LHCN-M2 (cell line): ENCODE measurements at regions not wholly inside any gene's neighbourhood (a gene's known extent, or its start where the extent isn't known, plus 50 kb on each side); places are given as distances from the start of the nearest gene placed in this dataset.

Experiments used
- DNase-seq: peaks from one replicate; pipeline ENCODE4 v3.0.0-alpha.2; 2012; ENCODE audit warnings: low read depth

- no peak for DNase-seq
Measured at GRCh38 chr14:40576880-40577478, 1029.7 kb upstream of the LRFN5 start.

GRCh38 chr14:40574780-40575179 lies 1031.9 kb upstream of the LRFN5 start:
- DNase-seq, result no peak

GRCh38 chr14:40525314-40525713 lies 1081.4 kb upstream of the LRFN5 start:
- no peak for DNase-seq

- DNase-seq, result no peak
Measured at GRCh38 chr14:40523123-40523522, 1083.6 kb upstream of the LRFN5 start.

- no peak for DNase-seq
Measured at GRCh38 chr14:40494483-40494882, 1062.2 kb upstream of the FBXO33 start.

GRCh38 chr14:40487824-40488223 lies 1055.6 kb upstream of the FBXO33 start:
- no peak for DNase-seq

GRCh38 chr14:40485688-40486087 lies 1053.5 kb upstream of the FBXO33 start:
- DNase-seq, result no peak

GRCh38 chr14:40476005-40476404 lies 1043.8 kb upstream of the FBXO33 start:
- DNase-seq, result no peak

GRCh38 chr14:40467969-40468368 lies 1035.7 kb upstream of the FBXO33 start:
- DNase-seq, result no peak

- DNase-seq, result no peak
Measured at GRCh38 chr14:40464531-40464930, 1032.3 kb upstream of the FBXO33 start.

GRCh38 chr14:40463886-40464285 lies 1031.7 kb upstream of the FBXO33 start:
- DNase-seq, result no peak

GRCh38 chr14:40452674-40453073 lies 1020.4 kb upstream of the FBXO33 start:
- no peak for DNase-seq

GRCh38 chr14:40447017-40447416 lies 1014.8 kb upstream of the FBXO33 start:
- no peak for DNase-seq

GRCh38 chr14:40445020-40445419 lies 1012.8 kb upstream of the FBXO33 start:
- DNase-seq, result no peak

GRCh38 chr14:40436551-40436950 lies 1004.3 kb upstream of the FBXO33 start:
- no peak for DNase-seq

GRCh38 chr14:40417777-40418401 lies 985.7 kb upstream of the FBXO33 start:
- no peak for DNase-seq

GRCh38 chr14:40416565-40416964 lies 984.3 kb upstream of the FBXO33 start:
- DNase-seq, result no peak

GRCh38 chr14:40414386-40414785 lies 982.2 kb upstream of the FBXO33 start:
- no peak for DNase-seq

GRCh38 chr14:40413136-40413535 lies 980.9 kb upstream of the FBXO33 start:
- DNase-seq, result no peak

- no peak for DNase-seq
Measured at GRCh38 chr14:40410708-40411107, 978.5 kb upstream of the FBXO33 start.

- no peak for DNase-seq
Measured at GRCh38 chr14:40402957-40403356, 970.7 kb upstream of the FBXO33 start.

GRCh38 chr14:40398981-40399380 lies 966.7 kb upstream of the FBXO33 start:
- no peak for DNase-seq

- no peak for DNase-seq
Measured at GRCh38 chr14:40394634-40395340, 962.6 kb upstream of the FBXO33 start.
